PC-9 (cell line): ENCODE measurements at regions not wholly inside any gene's neighbourhood (a gene's known extent, or its start where the extent isn't known, plus 50 kb on each side); places are given as distances from the start of the nearest gene placed in this dataset.

Experiments used
- BruUV-seq: library from RNA; stranded (reverse); fragments of 400-500 nt; replicated peaks from 2 replicates; lab custom pipeline; 2021; lab: Mats Ljungman, UMichigan
- CTCF ChIA-PET: fragments of 300-600 bp; sonication (Branson Sonifier 250); formaldehyde crosslinking; loops from one replicate; lab custom pipeline; 2022; ENCODE audit warnings: antibody characterized with exemption; lab: Charles Lee
- POLR2A ChIA-PET: fragments of 300-600 bp; sonication (Branson Sonifier 250); formaldehyde crosslinking; loops from one replicate; lab custom pipeline; 2022; ENCODE audit warnings: antibody characterized with exemption; ENCODE audit not compliant: unreplicated experiment; lab: Charles Lee
- DNase-seq, 2 experiments: peaks; one replicate each; pipeline versions ENCODE4 v3.0.0 to v3.0.0-alpha.2; 2015 to 2022; ENCODE audit warnings: mixed read lengths in 1 of 2
- H2AFZ ChIP-seq: fragments of 200-600 bp; sonication (generic); 2 replicates; pipeline ENCODE4 v1.8.1; 2017; ENCODE audit warnings: antibody characterized with exemption
- H3F3A ChIP-seq: fragments of 200-600 bp; sonication (generic); 2 replicates; pipeline ENCODE4 v1.8.1; 2017; ENCODE audit warnings: antibody characterized with exemption, mild to moderate bottlenecking, low read depth; ENCODE audit not compliant: insufficient read depth
- H3K27ac ChIP-seq: fragments of 200-600 bp; sonication (generic); 2 replicates; pipeline ENCODE4 v1.6.1; 2016; ENCODE audit warnings: mixed run types
- H3K27me3 ChIP-seq: fragments of 200-600 bp; sonication (generic); 2 replicates; pipeline ENCODE4 v1.6.1; 2016; ENCODE audit warnings: low read depth, mixed run types; ENCODE audit not compliant: insufficient read depth
- H3K36me3 ChIP-seq: fragments of 200-600 bp; sonication (generic); 2 replicates; pipeline ENCODE4 v1.6.1; 2016; ENCODE audit warnings: low read depth, mixed run types
- H3K4me1 ChIP-seq: fragments of 200-600 bp; sonication (generic); replicated peaks from 2 replicates; pipeline ENCODE4 v1.6.1; 2016; ENCODE audit warnings: mixed run types; ENCODE audit not compliant: insufficient read depth
- H3K4me2 ChIP-seq: fragments of 200-600 bp; sonication (generic); 2 replicates; pipeline ENCODE4 v1.6.1; 2017; ENCODE audit warnings: mixed run types
- H3K4me3 ChIP-seq: fragments of 200-600 bp; sonication (generic); 2 replicates; pipeline ENCODE4 v1.6.1; 2016; ENCODE audit warnings: mixed run types
- H3K79me2 ChIP-seq: fragments of 200-600 bp; sonication (generic); 2 replicates; pipeline ENCODE4 v1.6.1; 2017; ENCODE audit warnings: low read depth, mixed run types
- H3K9me2 ChIP-seq: fragments of 200-600 bp; sonication (generic); 2 replicates; pipeline ENCODE4 v1.8.1; 2017; ENCODE audit warnings: mild to moderate bottlenecking; ENCODE audit not compliant: insufficient read depth
- H3K9me3 ChIP-seq: fragments of 200-600 bp; sonication (generic); 2 replicates; pipeline ENCODE4 v1.8.1; 2016; ENCODE audit warnings: low read depth; ENCODE audit not compliant: insufficient read depth
- H4K20me1 ChIP-seq: fragments of 200-600 bp; sonication (generic); 2 replicates; pipeline ENCODE4 v1.8.1; 2017; ENCODE audit not compliant: insufficient read depth
- EZH2 ChIP-seq: fragments of 200-600 bp; sonication (generic); IDR thresholded peaks from 2 replicates; pipeline ENCODE4 v1.8.0; 2017; ENCODE audit warnings: antibody characterized with exemption, low read depth
- intact Hi-C: fragments of 100-400 bp; cut with micrococcal nuclease; formaldehyde crosslinking; loops from one replicate; pipeline ENCODE4 v1.10.0; 2022; ENCODE audit not compliant: unreplicated experiment
- TF ChIP-seq, protein P1 (sequence below): fragments of 200-600 bp; sonication (generic); conservative IDR thresholded peaks from 2 replicates; pipeline ENCODE4 v1.6.1; 2017; ENCODE audit warnings: mixed run types, antibody characterized with exemption, mild to moderate bottlenecking, moderate library complexity

DNA sequence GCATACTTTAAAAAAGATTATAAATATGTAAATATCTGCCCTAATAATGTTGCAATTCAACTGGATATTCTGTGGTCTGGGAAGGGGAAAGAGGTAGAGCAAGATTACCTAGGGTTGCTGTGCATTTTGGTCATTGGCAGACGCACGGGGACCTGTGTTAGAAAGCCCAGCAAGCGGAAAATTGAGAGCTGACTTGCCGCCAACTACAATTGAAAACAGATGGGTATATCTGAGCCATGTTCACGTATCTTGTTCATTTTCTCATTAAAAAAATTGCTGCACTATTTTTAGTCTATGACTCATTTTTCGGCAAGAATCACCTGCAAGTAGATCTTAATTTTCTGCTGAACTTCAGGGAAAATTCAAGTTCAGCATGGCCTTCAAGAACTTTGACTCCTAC, 308.5 kb upstream of the TMTC4 start:
- no peaks in the 10 kb centered on the region for H3K9me3 ChIP-seq
- H2AFZ ChIP-seq, result no peak overlapping the region
- H3K4me2 ChIP-seq, result no peak overlapping the region
- intact Hi-C loops, result no loop called here
- CTCF ChIA-PET, result no interaction called here
- no peaks in the 10 kb centered on the region for H3K4me1 ChIP-seq
- H3K79me2 ChIP-seq, result no peaks in the 10 kb centered on the region
- H3F3A ChIP-seq, result no peaks in the 10 kb centered on the region
- TF ChIP-seq EZH2, result no peak
- TF ChIP-seq, protein P1, sequence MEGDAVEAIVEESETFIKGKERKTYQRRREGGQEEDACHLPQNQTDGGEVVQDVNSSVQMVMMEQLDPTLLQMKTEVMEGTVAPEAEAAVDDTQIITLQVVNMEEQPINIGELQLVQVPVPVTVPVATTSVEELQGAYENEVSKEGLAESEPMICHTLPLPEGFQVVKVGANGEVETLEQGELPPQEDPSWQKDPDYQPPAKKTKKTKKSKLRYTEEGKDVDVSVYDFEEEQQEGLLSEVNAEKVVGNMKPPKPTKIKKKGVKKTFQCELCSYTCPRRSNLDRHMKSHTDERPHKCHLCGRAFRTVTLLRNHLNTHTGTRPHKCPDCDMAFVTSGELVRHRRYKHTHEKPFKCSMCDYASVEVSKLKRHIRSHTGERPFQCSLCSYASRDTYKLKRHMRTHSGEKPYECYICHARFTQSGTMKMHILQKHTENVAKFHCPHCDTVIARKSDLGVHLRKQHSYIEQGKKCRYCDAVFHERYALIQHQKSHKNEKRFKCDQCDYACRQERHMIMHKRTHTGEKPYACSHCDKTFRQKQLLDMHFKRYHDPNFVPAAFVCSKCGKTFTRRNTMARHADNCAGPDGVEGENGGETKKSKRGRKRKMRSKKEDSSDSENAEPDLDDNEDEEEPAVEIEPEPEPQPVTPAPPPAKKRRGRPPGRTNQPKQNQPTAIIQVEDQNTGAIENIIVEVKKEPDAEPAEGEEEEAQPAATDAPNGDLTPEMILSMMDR, result no peak
- H3K4me3 ChIP-seq, result no peak overlapping the region
- H3K9me2 ChIP-seq, result no peaks in the 10 kb centered on the region; the same call in 1 of the 2 replicates
- no peaks in the 10 kb centered on the region for H3K36me3 ChIP-seq
- POLR2A ChIA-PET, result no interaction called here
- no peak for DNase-seq
- no TSS peak for BruUV-seq
- no peaks in the 10 kb centered on the region for H4K20me1 ChIP-seq
- no peak overlapping the region for H3K27ac ChIP-seq
- H3K27me3 ChIP-seq, result peaks cover 35% of the 10 kb centered on the region; the same call in 1 of the 2 replicates

DNA sequence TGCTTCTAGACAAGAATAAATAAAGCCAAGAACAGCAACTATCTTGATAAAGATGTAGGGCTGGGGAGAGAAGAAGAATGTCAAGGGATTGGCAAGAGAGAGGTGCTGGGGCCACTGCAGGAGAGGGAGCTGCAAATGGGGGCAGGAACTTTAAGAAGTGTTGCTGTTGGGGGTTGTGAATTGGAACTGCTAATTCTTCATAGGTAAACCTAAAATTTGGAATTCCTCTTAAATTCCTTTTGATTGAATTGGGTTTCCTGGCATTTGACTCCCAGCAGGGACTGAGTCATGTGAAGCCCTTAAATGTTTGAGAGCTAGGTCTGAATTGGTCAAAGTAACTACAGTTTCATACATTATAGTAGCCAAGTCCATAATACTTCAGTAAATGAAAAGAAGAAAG, 305.6 kb upstream of the TMTC4 start:
- Histone ChIP-seq H3F3A (no peaks in the 10 kb centered on the region), H4K20me1 (no peaks in the 10 kb centered on the region), H3K9me3 (no peaks in the 10 kb centered on the region), H3K27ac (no peak overlapping the region), H3K9me2 (no peaks in the 10 kb centered on the region), H2AFZ (no peak overlapping the region), H3K27me3 (peaks cover 53% of the 10 kb centered on the region; the same call in 1 of the 2 replicates), H3K4me2 (no peak overlapping the region), H3K4me3 (no peak overlapping the region), H3K4me1 (no peaks in the 10 kb centered on the region), H3K36me3 (no peaks in the 10 kb centered on the region), H3K79me2 (no peaks in the 10 kb centered on the region)
- intact Hi-C loops, result no loop called here
- TF ChIP-seq, protein P1, result no peak
- BruUV-seq, result no TSS peak
- ChIA-PET POLR2A (no interaction called here), CTCF (no interaction called here)
- DNase-seq, result no peak

DNA sequence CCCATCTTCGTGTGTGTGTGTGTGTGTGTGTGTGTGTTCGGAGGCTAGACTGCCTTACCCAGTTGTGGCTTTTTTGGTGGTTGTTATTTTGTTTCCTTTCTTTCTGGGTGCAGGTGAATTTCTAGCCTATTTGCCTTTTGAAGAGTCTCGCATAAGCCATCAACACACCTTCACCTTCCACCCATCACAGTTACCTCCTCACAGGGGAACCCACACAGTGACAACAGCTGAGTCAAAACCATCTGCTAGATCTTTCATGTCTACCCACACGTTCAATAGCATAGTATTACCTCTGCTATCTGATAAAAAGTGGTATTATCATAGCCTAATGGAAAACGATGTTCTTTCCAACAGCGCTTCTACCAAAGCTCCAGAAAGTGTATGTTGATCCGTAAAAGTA, 303.2 kb upstream of the TMTC4 start:
- no peak for DNase-seq
- H3K9me3 ChIP-seq, result no peaks in the 10 kb centered on the region
- H3K4me1 ChIP-seq, result no peaks in the 10 kb centered on the region
- H4K20me1 ChIP-seq, result no peaks in the 10 kb centered on the region
- no peak overlapping the region for H3K4me2 ChIP-seq
- ChIA-PET POLR2A (no interaction called here), CTCF (no interaction called here)
- TF ChIP-seq EZH2, result no peak
- TF ChIP-seq, protein P1, result no peak
- no peak overlapping the region for H2AFZ ChIP-seq
- no peaks in the 10 kb centered on the region for H3K79me2 ChIP-seq
- intact Hi-C loops, result no loop called here
- H3F3A ChIP-seq, result no peaks in the 10 kb centered on the region
- BruUV-seq, result no TSS peak
- H3K27me3 ChIP-seq, result peaks cover 41% of the 10 kb centered on the region; the same call in 1 of the 2 replicates
- no peak overlapping the region for H3K27ac ChIP-seq
- H3K4me3 ChIP-seq, result no peak overlapping the region
- no peaks in the 10 kb centered on the region for H3K36me3 ChIP-seq
- H3K9me2 ChIP-seq, result no peaks in the 10 kb centered on the region
